ENCODE measurements at regions not wholly inside any gene's neighbourhood (a gene's known extent, or its start where the extent isn't known, plus 50 kb on each side); places are given as distances from the start of the nearest gene placed in this dataset.

DNA sequence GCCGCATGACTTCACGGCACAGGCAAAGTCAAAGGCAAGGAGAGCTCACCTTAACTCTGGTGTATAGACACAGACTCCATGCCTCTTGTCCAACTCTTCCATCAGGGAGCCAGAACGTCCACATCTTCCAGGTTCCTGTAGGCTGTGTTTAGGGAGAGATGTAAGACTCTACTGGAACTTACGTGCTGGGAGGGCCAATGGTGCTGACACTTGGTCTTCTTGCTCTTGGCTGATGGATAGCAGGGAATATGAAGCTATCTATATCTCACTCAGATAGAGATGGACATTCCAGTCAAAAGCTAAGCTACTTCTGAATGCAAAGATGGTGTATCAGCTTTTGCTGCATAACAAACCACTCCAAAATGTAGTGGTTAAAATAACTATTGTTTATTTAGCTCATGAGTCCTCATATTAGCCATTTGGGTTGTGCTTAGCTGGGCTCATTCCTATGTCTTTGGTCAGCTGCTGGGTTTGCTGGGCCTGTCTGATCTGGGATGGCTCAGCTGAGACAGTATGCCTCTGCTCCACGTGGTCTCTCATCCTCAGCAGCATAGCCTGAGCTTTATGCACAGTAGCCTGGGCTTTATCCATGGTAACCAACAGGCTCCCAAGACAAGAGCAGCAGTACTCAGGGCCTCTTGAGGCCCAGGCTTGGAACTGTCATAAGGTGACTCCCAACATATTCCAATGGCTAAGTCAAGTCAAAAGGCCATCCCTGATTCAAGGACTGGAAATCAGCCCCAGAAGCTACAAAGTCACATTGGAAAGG, 111.6 kb downstream of the SNX5 start:
- no peak for TF ChIP-seq POLR2A (IDR thresholded peaks at IDR 0.05)
- TF ChIP-seq, protein P1, sequence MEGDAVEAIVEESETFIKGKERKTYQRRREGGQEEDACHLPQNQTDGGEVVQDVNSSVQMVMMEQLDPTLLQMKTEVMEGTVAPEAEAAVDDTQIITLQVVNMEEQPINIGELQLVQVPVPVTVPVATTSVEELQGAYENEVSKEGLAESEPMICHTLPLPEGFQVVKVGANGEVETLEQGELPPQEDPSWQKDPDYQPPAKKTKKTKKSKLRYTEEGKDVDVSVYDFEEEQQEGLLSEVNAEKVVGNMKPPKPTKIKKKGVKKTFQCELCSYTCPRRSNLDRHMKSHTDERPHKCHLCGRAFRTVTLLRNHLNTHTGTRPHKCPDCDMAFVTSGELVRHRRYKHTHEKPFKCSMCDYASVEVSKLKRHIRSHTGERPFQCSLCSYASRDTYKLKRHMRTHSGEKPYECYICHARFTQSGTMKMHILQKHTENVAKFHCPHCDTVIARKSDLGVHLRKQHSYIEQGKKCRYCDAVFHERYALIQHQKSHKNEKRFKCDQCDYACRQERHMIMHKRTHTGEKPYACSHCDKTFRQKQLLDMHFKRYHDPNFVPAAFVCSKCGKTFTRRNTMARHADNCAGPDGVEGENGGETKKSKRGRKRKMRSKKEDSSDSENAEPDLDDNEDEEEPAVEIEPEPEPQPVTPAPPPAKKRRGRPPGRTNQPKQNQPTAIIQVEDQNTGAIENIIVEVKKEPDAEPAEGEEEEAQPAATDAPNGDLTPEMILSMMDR (IDR thresholded peaks at IDR 0.05), result no peak

All from lower leg skin (tissue), 3 donors.